ENCODE measurements at regions not wholly inside any gene's neighbourhood (a gene's known extent, or its start where the extent isn't known, plus 50 kb on each side); places are given as distances from the start of the nearest gene placed in this dataset.

GRCh38 chr14:23694949-23695663, 58.9 kb downstream of the DHRS2 start:
- DNase-seq (no peak), ATAC-seq (ENCODE audit: poor library complexity) (no peak)
- CTCF ChIA-PET: no interaction called here

GRCh38 chr14:23695664-23695999, 59.5 kb downstream of the DHRS2 start:
- intact Hi-C loops (cut with DNase I, micrococcal nuclease): no loop called here
- H3K9me3 Mint-ChIP-seq: peaks cover 2% of the 10 kb centered on the region
- Histone ChIP-seq H3K36me3 (ENCODE audit: insufficient read depth, low read length) (no peaks in the 10 kb centered on the region), H3K9me3 (ENCODE audit: control insufficient read depth in 1 of 2, insufficient read depth in 1 of 2, low read length in 2 of 2) (peaks cover 0 to 3% of the 10 kb centered on the region in 2 experiments), H3K27me3 (ENCODE audit: control insufficient read depth in 1 of 2, insufficient read depth in 2 of 2, low read length in 2 of 2) (peaks cover 24 to 54% of the 10 kb centered on the region in 2 experiments), H3K4me3 (ENCODE audit: low read length) (no peak overlapping the region), H3K27ac (ENCODE audit: low read depth in 1 of 2, low read length in 2 of 2) (no peak overlapping the region), H3K4me1 (ENCODE audit: insufficient read depth, low read length) (peaks cover 5% of the 10 kb centered on the region)
- ChIA-PET CTCF (no interaction called here), POLR2A (no interaction called here)
- H3K4me1 Mint-ChIP-seq (ENCODE audit: low read depth): no peaks in the 10 kb centered on the region
- H3K36me3 Mint-ChIP-seq (ENCODE audit: low read depth): no peaks in the 10 kb centered on the region
- H3K27ac Mint-ChIP-seq: no peak overlapping the region
- DNase-seq: no peak
- H3K27me3 Mint-ChIP-seq: peaks cover 20% of the 10 kb centered on the region
- no peak for TF ChIP-seq CTCF (IDR thresholded peaks at IDR 0.05)
- ATAC-seq (ENCODE audit: poor library complexity): no peak
- H3K4me3 Mint-ChIP-seq: no peak overlapping the region

More at GRCh38 chr14:23694949-23695663, 58.9 kb downstream of the DHRS2 start:
- Mint-ChIP-seq H3K4me1 (ENCODE audit: low read depth) (no peaks in the 10 kb centered on the region), H3K4me3 (no peak overlapping the region), H3K9me3 (peaks cover 2% of the 10 kb centered on the region), H3K27me3 (peaks cover 17% of the 10 kb centered on the region), H3K36me3 (ENCODE audit: low read depth) (no peaks in the 10 kb centered on the region), H3K27ac (no peak overlapping the region)
- TF ChIP-seq CTCF (IDR thresholded peaks at IDR 0.05): no peak
- Histone ChIP-seq H3K27ac (ENCODE audit: low read depth in 1 of 2, low read length in 2 of 2) (no peak overlapping the region), H3K36me3 (ENCODE audit: insufficient read depth, low read length) (no peaks in the 10 kb centered on the region), H3K27me3 (ENCODE audit: control insufficient read depth in 1 of 2, insufficient read depth in 2 of 2, low read length in 2 of 2) (peaks cover 27 to 54% of the 10 kb centered on the region in 2 experiments), H3K9me3 (ENCODE audit: control insufficient read depth in 1 of 2, insufficient read depth in 1 of 2, low read length in 2 of 2) (peaks cover 0 to 3% of the 10 kb centered on the region in 2 experiments), H3K4me1 (ENCODE audit: insufficient read depth, low read length) (peaks cover 5% of the 10 kb centered on the region), H3K4me3 (ENCODE audit: low read length) (no peak overlapping the region)
- POLR2A ChIA-PET: no interaction called here
- intact Hi-C loops (cut with DNase I, micrococcal nuclease): no loop called here

- Mint-ChIP-seq H3K36me3 (ENCODE audit: low read depth) (no peaks in the 10 kb centered on the region), H3K27me3 (peaks cover 26% of the 10 kb centered on the region), H3K27ac (no peak overlapping the region), H3K9me3 (no peaks in the 10 kb centered on the region), H3K4me3 (no peak overlapping the region), H3K4me1 (ENCODE audit: low read depth) (no peaks in the 10 kb centered on the region)
- no peaks in the 10 kb centered on the region for H3K36me3 ChIP-seq (ENCODE audit: insufficient read depth, low read length)
- intact Hi-C loops (cut with DNase I, micrococcal nuclease): no loop called here
- CTCF ChIA-PET: no interaction called here
- POLR2A ChIA-PET: no interaction called here
- H3K4me1 ChIP-seq (ENCODE audit: insufficient read depth, low read length): peaks cover 5% of the 10 kb centered on the region
- H3K27ac ChIP-seq (ENCODE audit: low read depth in 1 of 2, low read length in 2 of 2): no peak overlapping the region
- no peak for TF ChIP-seq CTCF (IDR thresholded peaks at IDR 0.05)
- no peak for DNase-seq
- H3K9me3 ChIP-seq (ENCODE audit: control insufficient read depth in 1 of 2, insufficient read depth in 1 of 2, low read length in 2 of 2): peaks cover 0 to 3% of the 10 kb centered on the region in 2 experiments
- no peak overlapping the region for H3K4me3 ChIP-seq (ENCODE audit: low read length)
- peaks cover 24 to 54% of the 10 kb centered on the region in 2 experiments for H3K27me3 ChIP-seq (ENCODE audit: control insufficient read depth in 1 of 2, insufficient read depth in 2 of 2, low read length in 2 of 2)
- no peak for ATAC-seq (ENCODE audit: poor library complexity)
Measured at GRCh38 chr14:23696701-23697239, 60.6 kb downstream of the DHRS2 start.
